HepG2 (cell line): ENCODE measurements at regions not wholly inside any gene's neighbourhood (a gene's known extent, or its start where the extent isn't known, plus 50 kb on each side); places are given as distances from the start of the nearest gene placed in this dataset.

Experiments
- ATAC-seq: fragments of 200-7000 bp; cut with Tn5 transposase; 3 replicates; pipeline ENCODE4 v1.9.1; 2020; ENCODE audit warnings: mild to moderate bottlenecking, moderate library complexity
- BruUV-seq: library from RNA; stranded (reverse); fragments of 400-500 nt; replicated peaks from 2 replicates; lab custom pipeline; 2021; lab: Mats Ljungman, UMichigan
- CTCF ChIA-PET: fragments of 300-600 bp; formaldehyde crosslinking; extraction: SDS; loops from one replicate; lab custom pipeline; 2021; ENCODE audit warnings: low total read pairs, inconsistent platforms, low intra/inter-chr PET ratio; lab: Yijun Ruan, JAX
- POLR2A ChIA-PET: fragments of 350-600 bp; sonication (Branson Sonifier 250); formaldehyde crosslinking; loops from one replicate; lab custom pipeline; 2020; ENCODE audit warnings: antibody characterized with exemption, inconsistent platforms; lab: Yijun Ruan, JAX
- DNase-seq: peaks from one replicate; pipeline ENCODE4 v3.0.0-alpha.2; 2015; ENCODE audit warnings: low spot score
- FAIRE-seq: peaks from 3 replicates; lab custom pipeline; 2011; peaks lifted over from hg19 to GRCh38; lab: Jason Lieb, UNC
- H2AFZ ChIP-seq: one replicate; pipeline ENCODE4 v1.6.1; 2011; ENCODE audit warnings: low read length, inconsistent platforms
- H3K27ac ChIP-seq: fragments of 300-600 bp; 3 replicates; pipeline ENCODE4 v1.8.0; 2011; ENCODE audit warnings: mixed run types, mild to moderate bottlenecking, mixed read lengths, low read length, inconsistent platforms; ENCODE audit not compliant: insufficient read depth; ENCODE audit errors: extremely low read length
- H3K27me3 ChIP-seq, 2 experiments: fragments of 200-600 bp in 1 of 2; 2 replicates in 1 of 2; 3 replicates in 1 of 2; pipeline versions ENCODE4 v1.6.0 to v1.8.0; 2011; ENCODE audit warnings: low read length in 2 of 2, mild to moderate bottlenecking in 2 of 2, moderate library complexity in 2 of 2, inconsistent platforms in 1 of 2; ENCODE audit not compliant: insufficient read depth in 2 of 2, control insufficient read depth in 1 of 2
- H3K36me3 ChIP-seq, 2 experiments: fragments of 200-600 bp in 1 of 2; replicated peaks in 1 of 2; 2 replicates in 1 of 2; 3 replicates in 1 of 2; pipeline versions ENCODE4 v1.5.1 to v1.8.0; 2011; ENCODE audit warnings: low read length in 2 of 2, inconsistent platforms in 1 of 2; ENCODE audit not compliant: insufficient read depth in 2 of 2, control insufficient read depth in 1 of 2
- H3K4me1 ChIP-seq: 2 replicates; pipeline ENCODE4 v1.5.1; 2012; ENCODE audit warnings: low read length, inconsistent platforms; ENCODE audit not compliant: insufficient read depth
- H3K4me2 ChIP-seq: 2 replicates; pipeline ENCODE4 v1.6.0; 2011; ENCODE audit warnings: low read depth, low read length, inconsistent platforms
- H3K4me3 ChIP-seq, 3 experiments: fragments of 200-600 bp in 1 of 3; sonication (generic), shearing (Covaris generic) in 1 of 3; replicated peaks in 1 of 3; 2 replicates each; pipeline ENCODE4 v1.5.1; 2011 to 2016; ENCODE audit warnings: low read length in 3 of 3, inconsistent platforms in 2 of 3, low read depth in 2 of 3, mild to moderate bottlenecking in 2 of 3, control low read depth in 1 of 3, mixed read lengths in 1 of 3; ENCODE audit not compliant: insufficient read depth in 1 of 3
- H3K79me2 ChIP-seq: one replicate; pipeline ENCODE4 v1.6.1; 2011; ENCODE audit warnings: low read length, inconsistent platforms; ENCODE audit not compliant: insufficient read depth
- H3K9ac ChIP-seq: 2 replicates; pipeline ENCODE4 v1.6.0; 2011; ENCODE audit warnings: mild to moderate bottlenecking, low read depth, low read length, inconsistent platforms; ENCODE audit not compliant: insufficient read depth
- H3K9me3 ChIP-seq: 2 replicates; pipeline ENCODE4 v1.5.1; 2012; ENCODE audit warnings: mild to moderate bottlenecking, low read length
- H4K20me1 ChIP-seq: 2 replicates; pipeline ENCODE4 v1.6.0; 2011; ENCODE audit warnings: inconsistent platforms, mild to moderate bottlenecking, low read length, moderate library complexity; ENCODE audit not compliant: insufficient read depth
- ELK4 ChIP-seq: sonication (generic); formaldehyde crosslinking; IDR thresholded peaks from 2 replicates; pipeline ENCODE4 v1.9.0; 2021; ENCODE audit warnings: missing genetic modification reagents, borderline replicate concordance
- GPN1 ChIP-seq: sonication (generic); formaldehyde crosslinking; IDR thresholded peaks from 2 replicates; pipeline ENCODE4 v1.5.1; 2020; ENCODE audit warnings: missing genetic modification reagents, borderline replicate concordance
- MAX ChIP-seq: IDR thresholded peaks from 2 replicates; pipeline ENCODE4 v1.6.1; 2012; ENCODE audit warnings: inconsistent platforms
- MXI1 ChIP-seq: IDR thresholded peaks from 3 replicates; pipeline ENCODE4 v1.6.1; 2012; ENCODE audit warnings: low read depth, low read length, inconsistent platforms, borderline replicate concordance
- NFKB2 ChIP-seq: sonication (generic); formaldehyde crosslinking; IDR thresholded peaks from 2 replicates; pipeline ENCODE4 v1.4.0; 2020; ENCODE audit warnings: missing genetic modification reagents, borderline replicate concordance
- NR2F6 ChIP-seq, 2 experiments: IDR thresholded peaks; 2 replicates each; pipeline ENCODE4 v1.6.1; 2016; ENCODE audit warnings: antibody characterized with exemption in 1 of 2, mild to moderate bottlenecking in 1 of 2
- RXRB ChIP-seq: IDR thresholded peaks from 2 replicates; pipeline ENCODE4 v1.6.1; 2016; ENCODE audit warnings: borderline replicate concordance, missing genetic modification reagents, missing compliant biosample characterization
- SPEN ChIP-seq: sonication (generic); formaldehyde crosslinking; IDR thresholded peaks from 2 replicates; pipeline ENCODE4 v1.5.1; 2020; ENCODE audit warnings: low read depth, mild to moderate bottlenecking, missing genetic modification reagents
- ZBTB44 ChIP-seq: sonication (generic); formaldehyde crosslinking; IDR thresholded peaks from 2 replicates; pipeline ENCODE4 v1.4.0; 2020; ENCODE audit warnings: missing genetic modification reagents
- ZNF280D ChIP-seq: sonication (generic); formaldehyde crosslinking; IDR thresholded peaks from 2 replicates; pipeline ENCODE4 v1.5.1; 2020; ENCODE audit warnings: mild to moderate bottlenecking, missing genetic modification reagents
- ZNF296 ChIP-seq: sonication (generic); formaldehyde crosslinking; conservative IDR thresholded peaks from 2 replicates; pipeline ENCODE4 v1.5.0; 2020; ENCODE audit warnings: mild to moderate bottlenecking, missing genetic modification reagents
- ZNF430 ChIP-seq: sonication (generic); formaldehyde crosslinking; IDR thresholded peaks from 2 replicates; pipeline ENCODE4 v1.9.0; 2021; ENCODE audit warnings: mild to moderate bottlenecking, missing genetic modification reagents
- ZNF431 ChIP-seq: sonication (generic); formaldehyde crosslinking; IDR thresholded peaks from 2 replicates; pipeline ENCODE4 v1.9.0; 2022; ENCODE audit warnings: missing genetic modification reagents, low read depth, mild to moderate bottlenecking, borderline replicate concordance
- ZNF557 ChIP-seq: sonication (generic); formaldehyde crosslinking; IDR thresholded peaks from 2 replicates; pipeline ENCODE4 v1.4.0; 2020; ENCODE audit warnings: missing genetic modification reagents
- ZNF770 ChIP-seq: sonication (generic); formaldehyde crosslinking; IDR thresholded peaks from 2 replicates; pipeline ENCODE4 v1.5.0; 2020; ENCODE audit warnings: mild to moderate bottlenecking, missing genetic modification reagents
- WGBS: methylation state at CpG from one replicate; pipeline ENCODE4 v1.1.6; 2017; ENCODE audit warnings: low lambda C conversion rate; 5-methylcytosine and 5-hydroxymethylcytosine counted together
- in situ Hi-C: cut with HindIII; loops from 2 replicates; pipeline ENCODE4 v1.10.0; 2017; ENCODE audit warnings: low pct_unique_long_range_greater_than_20kb; ENCODE audit not compliant: extremely low pct_ligation_motif_present
- intact Hi-C: fragments of 100-400 bp; cut with micrococcal nuclease; formaldehyde crosslinking; loops from one replicate; pipeline ENCODE4 v1.10.0; 2022; ENCODE audit not compliant: unreplicated experiment

- TF ChIP-seq ZNF280D (CRISPR knock-in tag) (no peak), ZNF296 (no peak)
- TF ChIP-seq, all 625 proteins: peak for 0
Measured at GRCh38 chr16:55991843-55992242, 116.7 kb upstream of the CES5A start (continued).

GRCh38 chr16:55989569-55989907, 114.4 kb upstream of the CES5A start:
- Histone ChIP-seq H3K27ac (no peak overlapping the region), H3K79me2 (no peaks in the 10 kb centered on the region), H2AFZ (no peak overlapping the region), H3K27me3 (no peaks in the 10 kb centered on the region), H3K9me3 (no peaks in the 10 kb centered on the region), H3K4me1 (no peaks in the 10 kb centered on the region), H3K36me3 (no peaks in the 10 kb centered on the region), H3K4me2 (no peak overlapping the region), H4K20me1 (no peaks in the 10 kb centered on the region), H3K9ac (no peak overlapping the region), H3K4me3 (no peak overlapping the region)
- TF ChIP-seq ZNF770 = no peak
- no peak for TF ChIP-seq ZNF430
- no peak for TF ChIP-seq GPN1 (CRISPR knock-in tag)
- no peak for TF ChIP-seq NR2F6 (IDR thresholded peaks at IDR 0.05)
- no peak for TF ChIP-seq NR2F6 (CRISPR knock-in tag; IDR thresholded peaks at IDR 0.05)
- TF ChIP-seq ZNF557 (CRISPR knock-in tag) = no peak
- no peak for TF ChIP-seq MAX
- no peak for TF ChIP-seq SPEN (CRISPR knock-in tag)
- TF ChIP-seq ZNF431 (CRISPR knock-in tag) = no peak
- no peak for TF ChIP-seq ELK4 (CRISPR knock-in tag)
- no peak for TF ChIP-seq ZBTB44 (CRISPR knock-in tag)
- no peak for TF ChIP-seq MXI1
- TF ChIP-seq RXRB = no peak
- TF ChIP-seq NFKB2 (CRISPR knock-in tag) = no peak
- BruUV-seq = no TSS peak
- intact Hi-C loops = no loop called here
- ChIA-PET CTCF (no interaction called here), POLR2A (no interaction called here)
- no peak for FAIRE-seq
- WGBS = 82% methylated on average over 11 of the region's 18 CpGs
- ATAC-seq = no peak
- no peak for DNase-seq
- in situ Hi-C loops = no loop called here
